ENCODE measurements at regions not wholly inside any gene's neighbourhood (a gene's known extent, or its start where the extent isn't known, plus 50 kb on each side); places are given as distances from the start of the nearest gene placed in this dataset.

DNA sequence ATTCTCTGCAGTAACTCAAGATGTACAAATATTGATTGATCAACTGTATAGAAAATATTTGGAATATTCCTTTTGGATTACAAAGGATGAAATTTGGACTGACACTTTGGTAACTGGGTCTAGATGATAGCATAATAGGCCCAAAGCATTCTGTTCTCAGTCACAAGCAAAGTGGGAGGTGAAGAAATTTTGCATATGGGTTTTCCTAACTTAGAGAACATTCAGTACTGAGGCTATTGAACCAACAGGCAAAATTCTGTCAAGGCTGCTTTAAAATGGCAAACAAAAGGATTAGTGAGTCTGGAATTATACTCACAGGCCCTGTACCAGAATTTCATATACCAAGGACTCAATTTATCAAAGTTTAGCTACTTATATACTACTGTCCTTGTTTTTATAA, 1020.6 kb downstream of the TLE4 start:
- H3K9me3 Mint-ChIP-seq (ENCODE audit: unreplicated experiment), result no peaks in the 10 kb centered on the region

DNA sequence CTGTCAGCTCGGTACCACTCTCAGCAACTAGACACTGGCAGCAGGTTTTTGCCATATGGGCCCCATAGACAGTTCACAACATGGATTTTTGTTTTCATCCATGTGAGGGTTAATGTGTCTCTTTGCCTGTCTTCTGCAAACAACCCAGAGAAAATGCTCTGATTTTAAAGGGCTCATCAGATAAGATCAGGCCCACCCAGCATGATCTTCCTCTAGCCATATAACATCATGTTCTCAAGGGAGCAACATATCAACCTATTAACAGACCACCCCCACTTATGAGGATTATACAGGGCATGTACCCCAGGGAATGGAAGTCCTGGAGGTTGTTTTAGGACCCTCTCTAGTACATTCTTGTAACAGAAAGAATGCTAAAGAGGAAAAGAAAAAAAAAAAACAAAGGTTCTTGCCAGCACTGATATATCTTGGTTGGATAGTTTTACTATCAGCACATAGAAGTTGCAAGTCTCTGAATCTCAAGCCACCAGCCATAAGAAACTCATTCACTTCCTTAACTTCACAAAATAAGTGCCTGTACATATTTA, 1015.1 kb downstream of the TLE4 start:
- H3K9me3 Mint-ChIP-seq (ENCODE audit: unreplicated experiment), result no peaks in the 10 kb centered on the region
- H3K27ac Mint-ChIP-seq (ENCODE audit: unreplicated experiment), result no peak overlapping the region
- DNase-seq, result no peak
- no peaks in the 10 kb centered on the region for H3K27me3 Mint-ChIP-seq (ENCODE audit: unreplicated experiment)
- H3K36me3 Mint-ChIP-seq (ENCODE audit: unreplicated experiment), result no peaks in the 10 kb centered on the region
- TF ChIP-seq CTCF (IDR thresholded peaks at IDR 0.05; ENCODE audit: partially characterized antibody, unreplicated experiment), result no peak
- no peak overlapping the region for H3K4me3 Mint-ChIP-seq (ENCODE audit: unreplicated experiment)
- peaks cover 14% of the 10 kb centered on the region for H3K4me1 Mint-ChIP-seq (ENCODE audit: low read depth, unreplicated experiment)

More for the DNA sequence above, 1020.6 kb downstream of the TLE4 start:
- Mint-ChIP-seq H3K4me3 (ENCODE audit: unreplicated experiment) (no peak overlapping the region), H3K36me3 (ENCODE audit: unreplicated experiment) (no peaks in the 10 kb centered on the region), H3K27ac (ENCODE audit: unreplicated experiment) (no peak overlapping the region), H3K4me1 (ENCODE audit: low read depth, unreplicated experiment) (no peaks in the 10 kb centered on the region), H3K27me3 (ENCODE audit: unreplicated experiment) (no peaks in the 10 kb centered on the region)
- DNase-seq, result no peak
- no peak for TF ChIP-seq CTCF (IDR thresholded peaks at IDR 0.05; ENCODE audit: partially characterized antibody, unreplicated experiment)

DNA sequence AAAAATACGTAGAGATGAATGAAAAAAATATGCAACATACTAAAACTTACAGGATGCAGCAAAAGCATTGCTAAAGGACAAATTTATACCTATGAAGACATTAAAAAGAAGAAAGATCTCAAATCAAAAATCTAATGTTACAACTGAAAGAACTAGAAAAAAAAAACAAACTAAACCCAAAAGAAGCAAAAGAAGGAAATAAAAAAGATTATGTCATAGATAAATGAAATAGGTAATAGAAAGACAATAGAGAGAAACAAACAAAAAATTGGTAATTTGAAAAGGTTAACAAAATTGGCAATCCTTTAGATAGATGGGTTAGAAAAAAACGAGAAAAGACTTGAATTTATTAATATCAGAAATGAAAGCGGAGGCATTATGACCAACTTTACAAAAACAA, 1000.2 kb downstream of the TLE4 start:
- TF ChIP-seq CTCF (IDR thresholded peaks at IDR 0.05; ENCODE audit: partially characterized antibody, unreplicated experiment), result no peak
- Mint-ChIP-seq H3K27ac (ENCODE audit: unreplicated experiment) (no peak overlapping the region), H3K9me3 (ENCODE audit: unreplicated experiment) (peaks cover 11% of the 10 kb centered on the region)

DNA sequence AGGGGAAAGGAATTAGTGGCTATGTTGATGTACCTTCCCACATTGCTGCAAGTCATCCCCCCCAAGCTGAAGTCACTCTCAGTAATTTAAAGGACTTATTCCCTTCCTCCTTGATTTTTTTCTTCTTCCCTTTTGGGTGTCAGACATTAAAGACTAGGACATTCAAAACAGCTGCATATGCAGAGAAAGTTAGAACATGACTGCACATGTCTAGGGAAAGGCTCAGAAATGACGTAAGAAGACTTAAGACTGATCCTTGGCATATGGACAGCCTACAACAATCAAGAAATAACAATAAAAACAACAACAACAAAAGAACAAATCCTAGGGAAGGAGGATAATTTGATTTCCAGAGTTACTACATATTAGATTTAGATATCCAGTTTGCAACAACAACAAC, 997.5 kb downstream of the TLE4 start:
- H3K9me3 Mint-ChIP-seq (ENCODE audit: unreplicated experiment), result peaks cover 11% of the 10 kb centered on the region
- no peak overlapping the region for H3K4me3 Mint-ChIP-seq (ENCODE audit: unreplicated experiment)
- H3K36me3 Mint-ChIP-seq (ENCODE audit: unreplicated experiment), result peaks cover 22% of the 10 kb centered on the region
- no peaks in the 10 kb centered on the region for H3K27me3 Mint-ChIP-seq (ENCODE audit: unreplicated experiment)
- H3K4me1 Mint-ChIP-seq (ENCODE audit: low read depth, unreplicated experiment), result no peaks in the 10 kb centered on the region
- TF ChIP-seq CTCF (IDR thresholded peaks at IDR 0.05; ENCODE audit: partially characterized antibody, unreplicated experiment), result no peak
- no peak for DNase-seq
- no peak overlapping the region for H3K27ac Mint-ChIP-seq (ENCODE audit: unreplicated experiment)

More for the DNA sequence above, 1000.2 kb downstream of the TLE4 start:
- H3K4me3 Mint-ChIP-seq (ENCODE audit: unreplicated experiment), result no peak overlapping the region
- peaks cover 21% of the 10 kb centered on the region for H3K36me3 Mint-ChIP-seq (ENCODE audit: unreplicated experiment)
- no peaks in the 10 kb centered on the region for H3K4me1 Mint-ChIP-seq (ENCODE audit: low read depth, unreplicated experiment)
- DNase-seq, result no peak
- no peaks in the 10 kb centered on the region for H3K27me3 Mint-ChIP-seq (ENCODE audit: unreplicated experiment)

- Mint-ChIP-seq H3K4me3 (ENCODE audit: unreplicated experiment) (no peak overlapping the region), H3K4me1 (ENCODE audit: low read depth, unreplicated experiment) (no peaks in the 10 kb centered on the region), H3K27ac (ENCODE audit: unreplicated experiment) (no peak overlapping the region), H3K9me3 (ENCODE audit: unreplicated experiment) (no peaks in the 10 kb centered on the region), H3K36me3 (ENCODE audit: unreplicated experiment) (peaks cover 5% of the 10 kb centered on the region), H3K27me3 (ENCODE audit: unreplicated experiment) (no peaks in the 10 kb centered on the region)
- no peak for TF ChIP-seq CTCF (IDR thresholded peaks at IDR 0.05; ENCODE audit: partially characterized antibody, unreplicated experiment)
- DNase-seq, result no peak
Observed at GRCh38 chr9:80561526-80561925, 989.8 kb downstream of the TLE4 start.
